DMS79 (cell line): ENCODE measurements at regions not wholly inside any gene's neighbourhood (a gene's known extent, or its start where the extent isn't known, plus 50 kb on each side); places are given as distances from the start of the nearest gene placed in this dataset.
"Not testable (repeated sequence)": the region's sequence is repeated elsewhere in the genome, so short reads cannot be mapped to it uniquely, and the experiment has no call there.

Source experiments
- DNase-seq: peaks from one replicate; lab custom pipeline; 2025; lab: John Stamatoyannopoulos, UW

DNA sequence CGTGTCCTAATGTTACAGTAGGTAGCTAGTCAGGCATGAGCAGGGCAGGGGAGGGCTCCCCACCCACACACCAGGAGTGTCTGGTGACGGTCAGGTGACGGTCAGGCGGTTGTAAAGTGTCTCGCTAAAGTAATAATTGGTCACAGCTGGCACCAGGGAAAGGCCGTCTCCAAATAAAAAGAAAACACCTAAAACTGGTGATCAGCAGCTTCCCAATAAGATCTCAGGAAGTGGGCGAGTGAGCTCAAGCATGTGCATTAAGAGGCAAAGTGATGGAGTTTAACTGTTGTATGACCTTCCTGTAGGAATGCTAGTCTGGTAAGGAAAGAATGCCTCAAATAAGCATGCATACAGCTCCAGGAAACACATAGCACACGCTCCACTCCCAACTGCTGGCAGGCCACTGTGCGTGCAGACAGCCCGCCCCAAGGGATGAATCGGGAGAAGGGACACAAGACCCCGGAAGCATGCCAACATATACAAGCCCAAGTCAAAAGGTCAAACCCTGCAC is 177.1 kb downstream of the RNF144A start:
- DNase-seq, result no peak

DNA sequence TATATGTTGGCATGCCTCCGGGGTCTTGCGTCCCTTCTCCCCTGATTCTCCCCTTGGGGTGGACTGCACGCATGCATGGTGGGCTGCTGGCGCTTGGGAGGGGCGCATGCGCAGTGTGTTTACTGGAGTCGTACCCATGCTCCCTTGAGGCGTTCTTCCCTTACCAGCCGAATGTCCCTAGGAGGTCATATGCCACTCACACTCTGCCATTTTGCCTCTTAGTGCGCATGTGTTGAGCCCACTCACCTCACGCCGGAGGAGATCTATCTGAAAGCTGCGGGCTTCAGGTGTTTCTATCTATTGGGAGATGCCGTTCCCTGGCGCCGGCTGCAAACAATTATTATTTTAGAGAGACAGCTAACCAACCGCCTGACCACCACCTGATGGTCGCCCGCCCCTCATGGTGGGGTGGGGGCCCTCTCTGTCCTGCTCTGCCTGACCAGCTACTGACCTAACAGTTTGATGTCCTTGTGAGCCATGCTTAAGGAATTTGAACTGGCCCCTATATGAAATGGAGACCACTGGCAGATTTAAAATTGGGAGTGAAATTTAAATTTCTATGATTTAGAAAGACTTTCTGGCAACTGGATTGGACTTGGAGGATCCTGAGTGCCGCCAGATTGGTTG is 179.6 kb downstream of the RNF144A start:
- no peak for DNase-seq

- peak; percentile 49 for DNase-seq
Observed at GRCh38 chr2:7097353-7097895, 180.2 kb downstream of the RNF144A start.

DNA sequence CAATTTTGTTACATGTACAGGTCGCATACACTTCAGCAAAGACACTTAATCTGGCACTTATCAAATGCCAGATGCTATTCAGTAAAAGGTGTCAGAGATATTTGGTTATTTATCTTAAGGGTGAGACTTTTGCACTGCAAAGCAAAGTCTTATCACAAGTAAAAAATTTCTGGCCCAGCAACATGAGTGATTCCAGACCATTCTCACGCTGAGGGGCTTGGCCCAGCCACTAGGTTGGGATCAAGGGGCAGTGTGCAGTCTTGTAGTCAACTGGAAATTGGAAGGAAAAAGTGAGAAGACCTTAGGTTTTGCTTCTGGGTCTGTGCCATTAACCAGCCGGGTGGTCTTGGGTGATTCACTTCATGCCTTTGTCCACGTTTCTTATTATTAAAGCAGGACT is 181.6 kb downstream of the RNF144A start:
- DNase-seq, result no peak

DNA sequence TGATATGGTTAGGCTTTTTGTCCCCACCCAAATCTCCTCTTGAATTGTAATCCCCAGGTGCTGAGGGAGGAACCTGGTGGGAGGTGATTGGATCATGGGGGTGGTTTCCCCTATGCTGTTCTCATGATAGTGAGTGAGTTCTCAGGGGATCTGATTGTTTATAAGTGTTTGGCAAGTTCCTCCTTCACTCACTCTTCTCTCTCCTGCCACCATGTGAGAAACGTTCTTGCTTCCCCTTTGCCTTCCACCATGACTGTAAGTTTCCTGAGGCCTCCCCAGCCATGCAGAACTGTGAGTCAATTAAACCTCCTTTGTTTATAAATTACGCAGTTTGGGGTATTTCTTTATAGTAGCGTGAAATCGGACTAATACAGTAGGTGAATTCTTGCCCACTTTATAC is 182.5 kb downstream of the RNF144A start:
- DNase-seq, result not testable (repeated sequence)

DNA sequence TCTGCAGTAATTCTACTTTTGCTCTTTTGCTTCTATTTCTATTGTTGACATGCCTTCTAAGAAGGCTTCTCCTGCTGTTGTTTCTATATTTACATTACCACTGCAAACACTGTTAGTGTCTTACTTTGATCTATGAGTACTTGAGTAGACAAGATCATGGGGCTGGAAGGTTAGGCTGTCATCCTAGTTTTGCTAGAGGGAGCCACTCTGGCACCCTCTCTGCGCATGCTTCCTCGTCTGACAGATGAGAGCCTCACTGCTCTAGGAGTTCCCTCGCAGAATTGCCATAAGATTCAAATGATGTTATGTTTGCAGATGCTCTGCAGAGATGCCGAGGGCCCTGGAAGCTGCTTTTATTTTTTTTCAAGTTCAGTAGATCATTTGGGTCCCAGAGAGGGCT is 185.6 kb downstream of the RNF144A start:
- DNase-seq, result no peak

DNA sequence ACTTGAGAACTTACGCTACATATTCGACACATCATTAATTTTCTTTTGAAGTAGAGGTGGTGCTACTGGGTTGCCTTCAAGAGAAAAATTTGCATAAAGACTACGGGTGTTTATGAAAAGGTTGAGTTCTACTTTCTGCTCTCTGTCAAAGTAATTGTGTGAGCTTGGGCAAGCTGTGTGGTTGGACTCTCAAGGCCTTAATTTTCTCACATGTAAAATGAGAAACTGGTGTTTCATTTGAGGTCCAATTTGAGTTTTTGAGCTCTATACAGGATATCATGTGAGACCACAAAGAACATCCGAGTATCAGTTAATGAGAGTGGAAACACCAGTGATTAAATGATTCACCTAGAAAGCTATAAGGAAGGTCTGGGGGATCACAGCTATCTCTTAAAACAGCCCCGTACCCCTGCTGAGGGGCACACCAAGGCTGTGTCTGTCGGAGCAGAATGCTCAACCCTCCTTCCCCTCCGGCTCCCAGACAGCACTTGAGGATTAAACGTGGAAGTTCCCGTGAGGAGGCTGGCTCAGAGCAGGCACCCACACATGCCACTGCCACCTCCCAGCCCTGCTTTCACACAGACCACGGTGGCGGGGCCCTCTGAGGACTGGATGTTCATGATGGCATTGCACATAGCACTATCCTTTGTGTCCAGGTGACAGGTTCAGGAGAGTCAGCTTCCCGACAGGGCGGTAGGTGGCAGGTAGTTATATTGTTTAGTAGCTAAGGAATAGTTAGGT is 191.8 kb downstream of the RNF144A start:
- DNase-seq, result no peak

DNA sequence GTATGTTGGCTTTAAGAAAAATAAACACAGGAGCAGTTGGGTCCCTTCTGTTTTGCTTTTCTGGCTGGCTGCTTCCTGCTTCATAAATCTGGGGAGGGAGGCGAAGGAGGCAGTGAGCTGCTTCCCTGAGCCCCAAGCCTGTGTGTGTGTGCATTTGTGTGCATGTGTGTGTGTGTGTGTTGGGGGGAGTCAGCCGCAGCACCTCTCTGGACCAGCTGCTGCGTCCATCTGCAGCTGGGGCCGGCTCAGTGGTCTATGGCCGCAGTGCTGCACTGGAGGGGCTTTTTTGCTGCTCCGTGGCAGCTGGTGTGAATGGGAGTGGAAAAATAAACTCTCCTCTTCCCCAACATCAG is 192.3 kb downstream of the RNF144A start:
- DNase-seq, result no peak

GRCh38 chr2:7111626-7112025 is 194.4 kb downstream of the RNF144A start:
- DNase-seq, result no peak

DNA sequence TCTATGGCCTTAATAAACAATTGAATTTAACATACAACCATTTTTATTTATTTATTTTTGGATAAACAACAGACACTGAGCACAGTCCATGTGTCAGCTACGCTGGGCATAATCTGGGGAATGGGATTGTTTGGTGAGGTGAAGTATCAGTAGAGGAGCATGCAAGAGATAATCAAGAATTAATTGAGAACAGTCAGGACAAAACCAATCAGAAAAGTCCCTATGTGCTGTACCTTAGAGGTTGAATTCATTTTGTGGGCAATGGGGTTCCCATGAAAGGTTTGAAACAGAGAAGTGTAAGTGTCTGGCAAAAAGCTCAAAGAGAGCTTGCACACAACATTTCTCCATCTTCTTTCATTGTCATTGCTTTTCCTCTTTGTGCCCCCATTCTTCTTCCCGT is 198.2 kb downstream of the RNF144A start:
- DNase-seq, result no peak

DNA sequence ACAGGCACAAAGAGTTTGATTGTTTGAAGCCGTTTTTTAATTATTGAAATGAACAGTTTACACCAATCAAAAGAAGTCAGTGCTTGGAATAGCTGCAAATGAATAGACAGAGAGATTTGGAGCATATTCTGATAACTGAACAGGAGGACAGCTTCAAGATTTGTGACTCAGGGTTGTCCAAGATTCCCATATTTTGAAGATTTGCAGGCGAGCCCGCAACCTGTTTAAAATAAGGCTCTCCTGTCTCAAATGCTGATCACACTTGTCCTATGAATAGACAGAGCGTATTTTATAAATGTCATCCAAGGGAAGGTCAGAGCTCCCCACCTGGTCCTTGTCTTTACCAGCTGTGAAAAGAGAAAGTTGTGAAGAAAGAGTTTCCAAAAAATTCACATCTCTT is 198.7 kb downstream of the RNF144A start:
- no peak for DNase-seq

DNA sequence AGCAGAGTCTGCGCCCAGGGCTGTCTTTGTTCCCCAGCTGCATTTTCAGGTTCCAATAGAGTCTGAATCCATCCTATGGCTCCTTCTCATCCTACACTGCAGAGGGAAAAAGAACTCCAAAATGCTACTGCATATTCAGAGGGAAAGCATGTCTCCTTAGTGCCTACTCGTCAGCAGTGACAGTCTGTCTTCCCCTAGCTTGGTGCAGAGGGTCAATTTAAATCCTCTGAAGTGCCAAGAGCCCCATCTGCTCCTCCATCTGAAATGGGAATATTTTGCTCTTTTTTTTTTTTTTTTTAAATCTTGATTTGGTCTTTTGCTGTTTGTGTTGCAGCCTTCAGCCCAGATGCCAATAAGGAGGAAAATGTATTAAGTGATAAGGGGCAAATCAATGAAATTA is 199.3 kb downstream of the RNF144A start:
- DNase-seq, result no peak

GRCh38 chr2:7117076-7117475 is 199.9 kb downstream of the RNF144A start:
- DNase-seq, result no peak

DNA sequence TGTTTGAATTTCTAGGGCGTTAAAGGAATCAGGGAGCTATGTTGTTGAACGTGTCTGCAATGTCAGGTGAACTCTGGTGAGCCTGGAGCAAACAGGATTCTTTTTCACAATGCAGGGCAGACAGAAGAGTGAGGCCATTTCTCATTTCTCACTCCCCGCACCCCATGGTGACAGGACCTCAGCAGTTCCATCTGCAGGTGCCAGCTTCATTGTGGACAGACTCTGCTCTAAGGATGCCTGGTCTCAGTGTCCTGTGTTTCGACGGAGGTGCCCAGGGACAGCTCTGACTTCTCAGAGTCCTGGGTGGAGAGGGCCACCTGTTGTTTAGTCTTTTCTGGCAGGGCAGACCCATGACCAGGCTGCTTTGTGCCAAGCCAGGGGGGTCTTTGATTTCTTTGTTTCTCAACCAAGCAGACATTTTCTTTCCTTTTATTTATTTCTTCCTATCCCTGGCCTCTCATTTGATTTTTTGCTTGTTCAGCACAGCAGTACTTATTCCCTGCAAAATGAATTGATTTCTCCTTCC is 201.5 kb downstream of the RNF144A start:
- DNase-seq, result no peak

GRCh38 chr2:7119132-7119835 is 202.1 kb downstream of the RNF144A start:
- DNase-seq, result no peak

GRCh38 chr2:7121851-7122250 is 204.6 kb downstream of the RNF144A start:
- DNase-seq, result no peak

- no peak for DNase-seq
Observed at GRCh38 chr2:7127156-7127555, 209.9 kb downstream of the RNF144A start.

GRCh38 chr2:7127687-7128086 is 210.5 kb downstream of the RNF144A start:
- DNase-seq, result no peak

DNA sequence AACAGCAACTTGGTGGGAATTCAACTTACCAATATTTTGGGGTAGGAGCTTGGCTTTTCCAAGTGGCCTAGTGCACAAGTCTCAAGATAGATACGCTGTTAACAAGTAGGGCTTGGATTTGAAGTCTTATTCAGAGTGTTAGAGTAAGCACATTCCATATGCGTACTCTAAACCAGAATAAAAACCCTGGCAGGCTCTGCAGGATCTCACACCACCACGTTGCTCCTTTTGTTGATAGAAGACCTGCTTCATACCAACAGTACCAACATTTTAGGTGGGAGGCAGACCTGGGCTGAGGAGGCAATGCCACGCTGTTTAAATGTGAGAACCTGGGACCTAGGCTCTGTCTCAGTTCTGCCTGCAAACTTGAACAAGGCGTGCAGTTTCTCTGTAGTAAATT is 214.0 kb downstream of the RNF144A start:
- no peak for DNase-seq

- DNase-seq, result no peak
Observed at GRCh38 chr2:7132753-7133152, 215.5 kb downstream of the RNF144A start.

- no peak for DNase-seq
Observed at GRCh38 chr2:7133521-7133920, 216.3 kb downstream of the RNF144A start.

DNA sequence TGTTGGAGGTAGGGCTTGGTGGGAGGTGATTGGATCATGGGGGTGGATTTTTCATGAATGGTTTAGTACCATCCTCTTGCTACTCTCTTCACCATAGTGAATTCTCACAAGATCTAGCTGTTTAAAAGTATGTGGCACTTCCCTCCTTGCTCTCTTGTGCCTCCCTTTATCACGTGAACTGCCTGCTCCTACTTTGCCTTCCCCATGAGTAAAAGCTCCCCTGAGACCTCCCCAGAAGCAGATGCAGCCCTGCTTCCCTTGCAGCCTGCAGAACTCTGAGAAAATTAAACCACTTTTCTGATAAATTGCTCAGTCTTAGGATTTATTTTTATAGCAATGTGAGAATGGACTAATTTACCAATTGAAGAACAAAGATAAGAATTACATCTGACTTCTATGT is 223.1 kb downstream of the RNF144A start:
- DNase-seq, result no peak

GRCh38 chr2:7145707-7146106 is 228.5 kb downstream of the RNF144A start:
- DNase-seq, result no peak
